Body of pancreas (tissue), 4 donors: ENCODE measurements at regions not wholly inside any gene's neighbourhood (a gene's known extent, or its start where the extent isn't known, plus 50 kb on each side); places are given as distances from the start of the nearest gene placed in this dataset.
A peak's percentile ranks its signal among the peaks of the same experiment; 100 is the strongest.

ENCODE experiments used
- ATAC-seq: fragments of 150-250 bp; one replicate; pipeline ENCODE4 v1.9.1; 2016
- DNase-seq, 4 donors: peaks; one replicate each; pipeline ENCODE4 v3.0.0-alpha.2; 2019
- H3K27ac ChIP-seq, 4 donors: fragments of 200-600 bp; sonication (generic); 1 replicate in 3 of 4; 2 replicates in 1 of 4; pipeline versions ENCODE4 v1.5.1 to v1.6.1; 2016 to 2019; ENCODE audit warnings: mild to moderate bottlenecking in 1 of 4, mixed read lengths in 1 of 4, moderate library complexity in 1 of 4
- H3K27me3 ChIP-seq, 2 donors: fragments of 200-600 bp; sonication (generic); one replicate each; pipeline ENCODE4 v1.6.0; 2016; ENCODE audit warnings: mild to moderate bottlenecking in 1 of 2
- H3K36me3 ChIP-seq, 2 donors: fragments of 200-600 bp; sonication (generic); replicated peaks in 1 of 2; 2 replicates each; pipeline ENCODE4 v1.5.1; 2016; ENCODE audit warnings: low read depth in 2 of 2; ENCODE audit not compliant: insufficient read depth in 1 of 2
- H3K4me1 ChIP-seq: fragments of 200-600 bp; sonication (generic); one replicate; pipeline ENCODE4 v1.6.0; 2016
- H3K4me3 ChIP-seq, 2 donors: fragments of 200-600 bp; sonication (generic); 1 replicate in 1 of 2; 2 replicates in 1 of 2; pipeline ENCODE4 v1.5.1; 2016 to 2019
- H3K9me3 ChIP-seq, 3 donors: fragments of 200-600 bp; sonication (generic); 1 replicate in 2 of 3; 2 replicates in 1 of 3; pipeline ENCODE4 v1.5.1; 2016
- POLR2A ChIP-seq, 3 donors: fragments of 450-650 bp; IDR thresholded peaks; one replicate each; pipeline ENCODE4 v1.6.1; 2016; ENCODE audit warnings: antibody characterized with exemption in 3 of 3, mild to moderate bottlenecking in 2 of 3
- WGBS, 2 donors: methylation state at CpG; one replicate each; pipeline ENCODE4 v1.1.5; 2017; 5-methylcytosine and 5-hydroxymethylcytosine counted together
- intact Hi-C: fragments of 100-400 bp; cut with DNase I; formaldehyde crosslinking; loops from one replicate; pipeline ENCODE4 v1.15.1; 2023
- TF ChIP-seq, protein P1 (sequence below), 7 experiments: fragments of 450-650 bp in 4 of 7; fragments of 200-600 bp in 3 of 7; sonication (generic) in 3 of 7; IDR thresholded peaks; one replicate each; pipeline ENCODE4 v1.5.1; 2016 to 2019; ENCODE audit warnings: antibody characterized with exemption in 7 of 7

- TF ChIP-seq, protein P1, sequence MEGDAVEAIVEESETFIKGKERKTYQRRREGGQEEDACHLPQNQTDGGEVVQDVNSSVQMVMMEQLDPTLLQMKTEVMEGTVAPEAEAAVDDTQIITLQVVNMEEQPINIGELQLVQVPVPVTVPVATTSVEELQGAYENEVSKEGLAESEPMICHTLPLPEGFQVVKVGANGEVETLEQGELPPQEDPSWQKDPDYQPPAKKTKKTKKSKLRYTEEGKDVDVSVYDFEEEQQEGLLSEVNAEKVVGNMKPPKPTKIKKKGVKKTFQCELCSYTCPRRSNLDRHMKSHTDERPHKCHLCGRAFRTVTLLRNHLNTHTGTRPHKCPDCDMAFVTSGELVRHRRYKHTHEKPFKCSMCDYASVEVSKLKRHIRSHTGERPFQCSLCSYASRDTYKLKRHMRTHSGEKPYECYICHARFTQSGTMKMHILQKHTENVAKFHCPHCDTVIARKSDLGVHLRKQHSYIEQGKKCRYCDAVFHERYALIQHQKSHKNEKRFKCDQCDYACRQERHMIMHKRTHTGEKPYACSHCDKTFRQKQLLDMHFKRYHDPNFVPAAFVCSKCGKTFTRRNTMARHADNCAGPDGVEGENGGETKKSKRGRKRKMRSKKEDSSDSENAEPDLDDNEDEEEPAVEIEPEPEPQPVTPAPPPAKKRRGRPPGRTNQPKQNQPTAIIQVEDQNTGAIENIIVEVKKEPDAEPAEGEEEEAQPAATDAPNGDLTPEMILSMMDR (IDR thresholded peaks at IDR 0.05) = no peak
- no peak for DNase-seq
- Histone ChIP-seq H3K9me3 (no peaks in the 10 kb centered on the region), H3K4me1 (no peaks in the 10 kb centered on the region), H3K36me3 (no peaks in the 10 kb centered on the region), H3K4me3 (no peak overlapping the region), H3K27me3 (no peaks in the 10 kb centered on the region), H3K27ac (no peak overlapping the region)
- 58 to 65% methylated on average over 5 to 8 of the region's 8 CpGs for WGBS, 2 donors
- no peak for ATAC-seq
- intact Hi-C loops = no loop called here
Measured at GRCh38 chr15:31550211-31550977, 223.8 kb downstream of the KLF13 start.

DNA sequence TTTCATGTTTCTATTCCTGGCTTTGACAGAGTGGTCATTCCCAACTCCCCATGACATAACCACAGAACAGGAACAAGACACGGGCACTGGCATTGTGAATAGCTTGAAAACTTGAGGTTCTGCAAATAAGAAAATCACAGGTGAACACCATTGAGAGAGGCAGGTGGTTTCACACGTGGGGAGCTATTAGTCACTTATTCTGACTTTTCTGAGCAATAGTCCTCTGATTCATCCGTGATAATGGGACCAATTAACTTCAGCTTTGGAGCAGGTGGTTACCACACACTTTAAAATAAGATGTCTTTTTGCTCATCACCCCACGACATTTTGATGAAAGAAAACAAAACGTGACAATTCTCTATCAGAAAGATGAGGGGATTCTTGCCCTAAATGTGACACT, 224.7 kb downstream of the KLF13 start:
- Histone ChIP-seq H3K9me3 (no peaks in the 10 kb centered on the region), H3K27me3 (no peaks in the 10 kb centered on the region), H3K36me3 (no peaks in the 10 kb centered on the region), H3K4me1 (no peaks in the 10 kb centered on the region), H3K4me3 (no peak overlapping the region), H3K27ac (no peak overlapping the region)
- intact Hi-C loops = no loop called here
- ATAC-seq (no peak), DNase-seq (no peak)
- WGBS, 2 donors = 71 to 78% methylated on average over 5 of the region's 5 CpGs
- TF ChIP-seq, protein P1 (IDR thresholded peaks at IDR 0.05) = no peak
- no peak for TF ChIP-seq POLR2A (IDR thresholded peaks at IDR 0.05)

GRCh38 chr15:31552482-31553099, 226.0 kb downstream of the KLF13 start:
- WGBS, 2 donors = 87 to 88% methylated on average over 13 of the region's 13 CpGs
- no peaks in the 10 kb centered on the region for H3K4me1 ChIP-seq
- ATAC-seq (no peak), DNase-seq (no peak)
- H3K27ac ChIP-seq = no peak overlapping the region
- H3K36me3 ChIP-seq = no peaks in the 10 kb centered on the region
- H3K27me3 ChIP-seq = no peaks in the 10 kb centered on the region
- H3K9me3 ChIP-seq = no peaks in the 10 kb centered on the region
- H3K4me3 ChIP-seq = no peak overlapping the region
- TF ChIP-seq POLR2A (IDR thresholded peaks at IDR 0.05) = no peak
- TF ChIP-seq, protein P1 (IDR thresholded peaks at IDR 0.05) = no peak
- intact Hi-C loops = no loop called here

- WGBS, 2 donors = 74 to 75% methylated on average over 8 of the region's 8 CpGs
- no peak overlapping the region for H3K27ac ChIP-seq
- peak in 1 of 4 donors; percentile 21 for DNase-seq
- no peaks in the 10 kb centered on the region for H3K4me1 ChIP-seq
- intact Hi-C loops = no loop called here
- TF ChIP-seq POLR2A (IDR thresholded peaks at IDR 0.05) = no peak
- TF ChIP-seq, protein P1 (IDR thresholded peaks at IDR 0.05) = no peak
- H3K4me3 ChIP-seq = no peak overlapping the region
- no peaks in the 10 kb centered on the region for H3K9me3 ChIP-seq
- ATAC-seq = peak; percentile 60
- H3K36me3 ChIP-seq = no peaks in the 10 kb centered on the region
- H3K27me3 ChIP-seq = no peaks in the 10 kb centered on the region
Measured at GRCh38 chr15:31554261-31554660, 227.6 kb downstream of the KLF13 start.
